Lung (tissue), 11 donors: ENCODE measurements at regions not wholly inside any gene's neighbourhood (a gene's known extent, or its start where the extent isn't known, plus 50 kb on each side); places are given as distances from the start of the nearest gene placed in this dataset.

ENCODE experiments used
- ATAC-seq: fragments of 200-7000 bp; cut with Tn5 transposase; one replicate; pipeline ENCODE4 v1.9.1; 2020; ENCODE audit warnings: moderate number of reproducible peaks; ENCODE audit not compliant: insufficient read depth, low FRiP score
- DNase-seq, 3 donors: peaks; one replicate each; pipeline ENCODE4 v3.0.0-alpha.2; 2013 to 2017
- H3K27ac ChIP-seq, 2 donors: one replicate each; pipeline ENCODE4 v1.5.1; 2013; ENCODE audit warnings: mild to moderate bottlenecking in 2 of 2, moderate library complexity in 2 of 2, control low read depth in 1 of 2, inconsistent platforms in 1 of 2, low read depth in 1 of 2, low read length in 1 of 2
- H3K27me3 ChIP-seq, 3 donors: one replicate each; pipeline ENCODE4 v1.5.1; 2013; ENCODE audit warnings: low read length in 2 of 3; ENCODE audit not compliant: control insufficient read depth in 3 of 3, insufficient read depth in 3 of 3
- H3K36me3 ChIP-seq, 4 donors: one replicate each; pipeline ENCODE4 v1.5.1; 2013; ENCODE audit warnings: low read length in 4 of 4, mild to moderate bottlenecking in 1 of 4, moderate library complexity in 1 of 4; ENCODE audit not compliant: control insufficient read depth in 4 of 4, insufficient read depth in 4 of 4
- H3K4me1 ChIP-seq, 5 donors: one replicate each; pipeline ENCODE4 v1.5.1; 2013; ENCODE audit warnings: low read length in 5 of 5, mild to moderate bottlenecking in 2 of 5, moderate library complexity in 1 of 5; ENCODE audit not compliant: control insufficient read depth in 5 of 5, insufficient read depth in 5 of 5
- H3K4me3 ChIP-seq: one replicate; pipeline ENCODE4 v1.5.1; 2013; ENCODE audit warnings: mild to moderate bottlenecking, control low read depth, moderate library complexity
- H3K9ac ChIP-seq, 2 donors: one replicate each; pipeline ENCODE4 v1.5.1; 2013; ENCODE audit warnings: low read length in 2 of 2, control low read depth in 1 of 2; ENCODE audit not compliant: insufficient read depth in 1 of 2
- H3K9me3 ChIP-seq, 4 donors: one replicate each; pipeline ENCODE4 v1.5.1; 2013; ENCODE audit warnings: low read length in 3 of 4, mild to moderate bottlenecking in 1 of 4, moderate library complexity in 1 of 4; ENCODE audit not compliant: control insufficient read depth in 4 of 4, insufficient read depth in 3 of 4
- CTCF ChIP-seq: IDR thresholded peaks from 2 replicates; pipeline ENCODE4 v1.5.1; 2012; ENCODE audit warnings: mild to moderate bottlenecking; ENCODE audit errors: control extremely low read depth, extremely low read depth
- WGBS, 2 donors: extraction: QIAGEN DNeasy Blood & Tissue Kit; methylation state at CpG; one replicate each; pipeline ENCODE4 v1.1.7; 2013; 5-methylcytosine and 5-hydroxymethylcytosine counted together
- donor health status: control.
- donor health status: control.
- donor health status: Bipolar disorder and iron deficiency.
- donor health status: healthy.
- donor health status: DM: yes; HTN: yes; CAD: no.

- 85 to 92% methylated on average over 4 of the region's 4 CpGs for WGBS, 2 donors
- no peak for TF ChIP-seq CTCF
Measured at GRCh38 chr6:5871296-5871695, 135.4 kb downstream of the NRN1 start.

GRCh38 chr6:5869676-5870075 lies 137.0 kb downstream of the NRN1 start:
- ATAC-seq, result no peak
- H3K27me3 ChIP-seq, result no peaks in the 10 kb centered on the region
- H3K36me3 ChIP-seq, result no peaks in the 10 kb centered on the region

More at GRCh38 chr6:5871296-5871695, 135.4 kb downstream of the NRN1 start:
- DNase-seq (no peak), ATAC-seq (no peak)
- no peak overlapping the region for H3K4me3 ChIP-seq
- no peak overlapping the region for H3K9ac ChIP-seq
- no peak overlapping the region for H3K27ac ChIP-seq
- H3K27me3 ChIP-seq, result no peaks in the 10 kb centered on the region
- H3K9me3 ChIP-seq, result peaks cover 0 to 4% (median 0%) of the 10 kb centered on the region in 4 donors
- H3K36me3 ChIP-seq, result no peaks in the 10 kb centered on the region
- no peaks in the 10 kb centered on the region for H3K4me1 ChIP-seq

GRCh38 chr6:5869261-5869660 lies 137.5 kb downstream of the NRN1 start:
- Histone ChIP-seq H3K4me1 (peaks cover 0 to 2% (median 0%) of the 10 kb centered on the region in 5 donors), H3K4me3 (no peak overlapping the region), H3K27me3 (no peaks in the 10 kb centered on the region), H3K27ac (no peak overlapping the region), H3K9ac (no peak overlapping the region), H3K36me3 (no peaks in the 10 kb centered on the region), H3K9me3 (peaks cover 0 to 4% (median under 1%) of the 10 kb centered on the region in 4 donors)
- ATAC-seq (no peak), DNase-seq (no peak)
- TF ChIP-seq CTCF, result no peak

More at GRCh38 chr6:5869676-5870075, 137.0 kb downstream of the NRN1 start:
- H3K4me1 ChIP-seq, result peaks cover 0 to 2% (median 0%) of the 10 kb centered on the region in 5 donors
- H3K9me3 ChIP-seq, result peaks cover 0 to 4% (median under 1%) of the 10 kb centered on the region in 4 donors
- H3K4me3 ChIP-seq, result no peak overlapping the region
- H3K9ac ChIP-seq, result no peak overlapping the region
- no peak for TF ChIP-seq CTCF
- DNase-seq, result no peak
- WGBS, 2 donors, result 90 to 92% methylated on average over 4 of the region's 4 CpGs
- H3K27ac ChIP-seq, result no peak overlapping the region

GRCh38 chr6:5866547-5867051 lies 140.1 kb downstream of the NRN1 start:
- H3K27me3 ChIP-seq, result no peaks in the 10 kb centered on the region
- 29 to 66% methylated on average over 4 of the region's 4 CpGs for WGBS, 2 donors
- peak overlapping the region in 1 of 2 donors; percentile 26 for H3K9ac ChIP-seq
- H3K36me3 ChIP-seq, result no peaks in the 10 kb centered on the region
- no peak overlapping the region for H3K27ac ChIP-seq
- no peak overlapping the region for H3K4me3 ChIP-seq
- DNase-seq, result peak in 2 of 3 donors; percentile 28 to 49
- no peak for TF ChIP-seq CTCF
- H3K9me3 ChIP-seq, result peaks cover 0 to 5% (median under 1%) of the 10 kb centered on the region in 4 donors
- peaks cover 0 to 2% (median 0%) of the 10 kb centered on the region in 5 donors for H3K4me1 ChIP-seq
- peak; percentile 66 for ATAC-seq
